ENCODE measurements at regions not wholly inside any gene's neighbourhood (a gene's known extent, or its start where the extent isn't known, plus 50 kb on each side); places are given as distances from the start of the nearest gene placed in this dataset.
"Not testable (repeated sequence)": the region's sequence is repeated elsewhere in the genome, so short reads cannot be mapped to it uniquely, and the experiment has no call there.

DNA sequence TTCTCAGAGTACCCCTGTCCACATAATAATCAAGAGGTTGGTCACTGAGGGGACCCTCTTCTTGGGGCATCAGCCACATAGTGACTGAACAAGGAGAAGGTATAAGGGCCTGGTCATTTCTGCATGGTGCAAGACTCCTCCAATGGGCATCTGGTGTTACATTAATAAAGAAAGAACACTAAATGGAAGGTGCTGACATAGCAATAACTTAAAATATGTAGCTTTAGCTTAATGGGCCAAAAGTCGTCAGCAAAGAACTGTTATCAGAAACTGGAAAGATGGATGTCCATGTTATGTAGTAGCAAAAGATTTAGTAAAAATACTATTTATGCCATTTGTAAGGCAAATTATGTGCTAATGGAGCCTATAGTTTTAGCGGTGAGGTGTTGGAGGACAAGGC, 916.5 kb upstream of the SOX11 start:
- Mint-ChIP-seq H3K36me3 (no peaks in the 10 kb centered on the region), H3K9me3 (peaks cover 4% of the 10 kb centered on the region), H3K27me3 (no peaks in the 10 kb centered on the region), H3K4me1 (no peaks in the 10 kb centered on the region), H3K4me3 (no peak overlapping the region), H3K27ac (no peak overlapping the region)
- ATAC-seq: no peak

DNA sequence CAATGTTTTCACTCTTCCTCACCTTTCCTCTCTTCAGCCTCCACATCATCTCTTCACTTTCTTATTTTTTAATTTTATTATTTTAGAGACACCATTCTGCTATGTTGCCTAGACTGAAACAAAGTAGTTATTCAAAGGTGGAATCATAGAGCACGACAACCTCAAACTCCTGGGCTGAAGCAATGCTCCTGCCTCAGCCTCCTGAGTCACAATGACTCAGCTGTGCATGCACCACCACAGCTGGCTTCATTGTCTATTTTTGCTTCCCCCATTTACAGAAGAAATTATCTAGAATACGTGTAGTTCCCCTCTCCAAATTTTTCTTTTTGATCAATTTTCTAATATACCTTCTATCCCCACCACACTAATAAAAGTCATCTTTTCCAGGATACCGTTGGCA, 911.5 kb upstream of the SOX11 start:
- Mint-ChIP-seq H3K4me3 (no peak overlapping the region), H3K36me3 (no peaks in the 10 kb centered on the region), H3K27ac (no peak overlapping the region), H3K4me1 (no peaks in the 10 kb centered on the region), H3K27me3 (no peaks in the 10 kb centered on the region), H3K9me3 (peaks cover 6% of the 10 kb centered on the region)
- ATAC-seq: no peak

DNA sequence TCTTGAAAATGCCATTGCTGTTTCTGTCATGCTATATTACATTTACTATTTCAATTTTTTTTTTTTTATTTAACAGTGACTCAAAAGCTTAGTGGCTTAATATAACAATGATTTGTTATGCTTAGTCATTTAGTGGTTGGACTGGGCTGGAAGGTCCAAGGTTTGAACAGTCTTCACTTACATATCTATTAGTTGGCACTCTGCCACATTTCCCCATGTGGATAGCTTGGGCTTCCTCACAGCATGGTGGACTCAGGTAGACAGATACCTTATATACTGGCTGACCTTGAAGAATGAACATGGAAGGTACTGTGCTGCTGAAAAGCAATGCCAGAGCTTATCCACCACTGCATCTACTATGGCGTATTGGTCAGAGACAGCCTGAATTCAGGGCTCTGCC, 909.5 kb upstream of the SOX11 start:
- no peak overlapping the region for H3K4me3 Mint-ChIP-seq

DNA sequence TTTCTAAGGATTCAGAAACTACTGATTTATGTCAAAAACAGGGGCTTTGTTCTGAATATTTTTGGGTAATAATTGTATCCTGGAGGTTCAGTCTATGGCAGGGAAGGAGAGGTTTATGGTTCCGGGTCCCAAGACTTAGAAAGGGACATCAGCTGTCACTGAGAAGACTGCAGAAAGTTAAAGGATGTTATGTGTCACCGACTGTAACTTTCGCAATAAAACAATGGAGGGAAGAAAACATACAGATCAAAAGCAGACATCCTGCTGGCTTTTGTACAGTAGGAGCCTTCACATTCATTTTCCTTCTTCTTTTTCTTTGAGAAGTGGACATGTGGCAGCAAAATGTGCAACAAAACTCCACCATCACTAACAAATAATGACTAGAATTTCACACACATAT, 900.7 kb upstream of the SOX11 start:
- Mint-ChIP-seq H3K27me3 (no peaks in the 10 kb centered on the region), H3K4me1 (no peaks in the 10 kb centered on the region)

More for the DNA sequence above, 909.5 kb upstream of the SOX11 start:
- ATAC-seq: no peak
- Mint-ChIP-seq H3K9me3 (peaks cover 10% of the 10 kb centered on the region), H3K27me3 (no peaks in the 10 kb centered on the region), H3K36me3 (no peaks in the 10 kb centered on the region), H3K4me1 (no peaks in the 10 kb centered on the region), H3K27ac (no peak overlapping the region)

DNA sequence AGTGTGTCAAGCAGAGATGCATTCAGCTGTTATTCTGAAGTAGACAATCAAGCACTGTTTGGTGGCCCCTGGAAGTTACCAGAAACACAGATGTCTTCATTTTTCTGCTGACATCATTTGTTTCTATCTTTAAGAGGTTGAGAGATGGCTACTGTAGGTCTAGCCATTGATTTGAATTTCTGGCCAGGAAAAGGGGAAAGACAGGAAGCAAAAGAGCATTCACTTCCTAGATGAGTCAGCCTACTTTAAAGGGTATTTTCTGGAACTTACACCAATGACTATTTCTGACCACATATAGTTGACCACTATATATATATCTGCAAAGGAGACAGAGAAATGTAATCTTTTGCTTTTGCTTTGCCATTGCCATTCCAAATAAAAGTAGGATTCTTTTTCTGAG, 900.1 kb upstream of the SOX11 start:
- Mint-ChIP-seq H3K36me3 (no peaks in the 10 kb centered on the region), H3K4me3 (no peak overlapping the region), H3K4me1 (no peaks in the 10 kb centered on the region), H3K9me3 (peaks cover 12% of the 10 kb centered on the region), H3K27ac (no peak overlapping the region), H3K27me3 (no peaks in the 10 kb centered on the region)
- ATAC-seq: no peak

More for the DNA sequence above, 900.7 kb upstream of the SOX11 start:
- no peaks in the 10 kb centered on the region for H3K36me3 Mint-ChIP-seq
- ATAC-seq: no peak
- H3K4me3 Mint-ChIP-seq: no peak overlapping the region
- peaks cover 11% of the 10 kb centered on the region for H3K9me3 Mint-ChIP-seq
- H3K27ac Mint-ChIP-seq: no peak overlapping the region

DNA sequence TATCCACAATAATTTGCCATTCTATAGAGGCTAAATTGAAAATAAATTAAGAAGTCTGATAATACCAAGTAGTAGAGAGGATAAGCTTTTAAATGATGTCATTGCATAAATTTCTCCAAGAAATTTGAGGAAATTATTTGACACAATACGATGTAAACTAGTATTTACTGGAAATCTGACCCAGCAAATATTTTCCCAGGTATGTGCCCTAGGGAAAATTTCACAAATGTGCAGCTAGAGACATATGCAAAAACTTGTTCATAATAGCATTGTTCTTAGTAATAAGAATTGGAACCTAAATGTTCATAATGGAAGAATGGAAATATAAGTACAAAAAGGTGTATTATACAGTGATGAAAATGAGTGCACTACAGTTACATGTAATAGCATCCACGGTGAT, 888.8 kb upstream of the SOX11 start:
- ATAC-seq: no peak
- no peaks in the 10 kb centered on the region for H3K4me1 Mint-ChIP-seq
- no peak overlapping the region for H3K27ac Mint-ChIP-seq
- H3K4me3 Mint-ChIP-seq: no peak overlapping the region
- no peaks in the 10 kb centered on the region for H3K36me3 Mint-ChIP-seq
- H3K27me3 Mint-ChIP-seq: no peaks in the 10 kb centered on the region
- no peaks in the 10 kb centered on the region for H3K9me3 Mint-ChIP-seq

DNA sequence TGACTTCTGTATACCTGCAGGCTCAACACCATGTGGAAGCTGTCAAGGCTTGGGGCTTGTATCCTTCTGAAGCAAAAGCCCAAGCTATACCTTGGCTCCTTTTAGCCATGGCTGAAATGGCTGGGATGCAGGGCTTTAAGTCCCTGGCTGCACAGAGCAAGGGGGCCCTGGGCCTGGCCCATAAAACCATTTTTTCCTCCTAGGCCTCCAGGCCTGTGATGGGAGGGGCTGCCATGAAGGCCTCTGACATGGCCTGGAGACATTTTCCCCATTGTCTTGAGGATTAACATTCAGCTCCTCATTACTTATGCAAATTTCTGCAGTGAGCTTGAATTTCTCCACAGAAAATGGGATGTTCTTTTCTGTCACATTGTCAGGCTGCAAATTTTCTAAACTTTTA, 878.0 kb upstream of the SOX11 start:
- not testable (repeated sequence) for ATAC-seq, H3K4me1 Mint-ChIP-seq, H3K27ac Mint-ChIP-seq, H3K27me3 Mint-ChIP-seq, H3K4me3 Mint-ChIP-seq, H3K36me3 Mint-ChIP-seq
- H3K9me3 Mint-ChIP-seq: peaks cover 14% of the 10 kb centered on the region

DNA sequence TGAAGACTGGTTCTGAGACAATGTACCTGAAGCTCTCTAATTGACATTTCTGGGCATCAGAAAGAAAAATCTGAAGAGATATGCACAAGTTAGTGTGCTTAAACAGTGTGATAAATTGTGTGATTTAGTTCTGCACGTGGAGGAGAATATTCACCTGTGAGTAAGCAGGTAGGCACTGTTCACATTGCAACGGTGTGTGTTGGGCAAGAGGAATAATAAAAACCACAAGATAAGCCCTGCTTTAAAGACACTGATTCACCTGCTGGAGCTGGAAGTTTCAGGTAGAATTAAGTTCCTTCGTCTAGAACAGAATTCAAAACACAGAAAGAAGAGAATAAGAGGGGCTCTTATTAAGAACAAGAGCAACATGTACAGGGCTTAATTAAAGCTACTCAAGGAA, 864.3 kb upstream of the SOX11 start:
- no peaks in the 10 kb centered on the region for H3K36me3 Mint-ChIP-seq
- H3K27ac Mint-ChIP-seq: no peak overlapping the region
- no peaks in the 10 kb centered on the region for H3K9me3 Mint-ChIP-seq
- no peaks in the 10 kb centered on the region for H3K27me3 Mint-ChIP-seq
- no peak overlapping the region for H3K4me3 Mint-ChIP-seq
- ATAC-seq: no peak
- H3K4me1 Mint-ChIP-seq: no peaks in the 10 kb centered on the region

DNA sequence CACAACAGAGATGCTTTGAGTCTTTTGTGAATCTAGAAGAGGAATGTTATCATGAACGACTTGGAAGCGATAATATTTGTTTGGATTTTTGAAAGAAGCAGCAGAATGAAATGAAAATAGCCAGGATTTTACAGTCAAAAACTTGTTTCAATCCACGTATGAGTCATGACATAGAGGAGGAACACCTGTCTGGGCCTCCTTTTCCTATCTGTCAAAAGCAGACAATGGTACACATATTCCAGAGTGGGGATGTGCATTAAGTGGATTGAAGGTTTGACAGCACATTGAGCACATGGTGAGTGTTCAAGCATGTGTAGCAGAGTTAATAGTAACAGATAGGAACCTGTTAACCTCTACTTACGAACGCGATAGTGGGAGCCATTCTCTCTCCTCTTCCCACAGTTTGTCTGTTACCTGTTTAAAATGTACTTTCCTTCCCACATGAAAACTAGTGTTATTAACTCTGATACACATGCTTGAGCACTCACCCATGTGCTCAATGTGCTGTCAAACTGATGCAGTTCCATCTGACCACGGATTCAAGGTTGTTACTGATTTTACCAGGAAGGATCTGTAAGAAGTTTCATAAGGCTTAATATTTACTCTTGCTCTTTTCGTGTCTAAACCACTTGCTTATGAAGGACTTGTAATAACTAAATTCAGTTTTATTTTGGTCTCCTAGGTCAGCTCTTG, 863.4 kb upstream of the SOX11 start:
- Mint-ChIP-seq H3K27ac (no peak overlapping the region), H3K4me3 (no peak overlapping the region), H3K9me3 (no peaks in the 10 kb centered on the region), H3K27me3 (no peaks in the 10 kb centered on the region), H3K4me1 (no peaks in the 10 kb centered on the region), H3K36me3 (no peaks in the 10 kb centered on the region)
- no peak for ATAC-seq

DNA sequence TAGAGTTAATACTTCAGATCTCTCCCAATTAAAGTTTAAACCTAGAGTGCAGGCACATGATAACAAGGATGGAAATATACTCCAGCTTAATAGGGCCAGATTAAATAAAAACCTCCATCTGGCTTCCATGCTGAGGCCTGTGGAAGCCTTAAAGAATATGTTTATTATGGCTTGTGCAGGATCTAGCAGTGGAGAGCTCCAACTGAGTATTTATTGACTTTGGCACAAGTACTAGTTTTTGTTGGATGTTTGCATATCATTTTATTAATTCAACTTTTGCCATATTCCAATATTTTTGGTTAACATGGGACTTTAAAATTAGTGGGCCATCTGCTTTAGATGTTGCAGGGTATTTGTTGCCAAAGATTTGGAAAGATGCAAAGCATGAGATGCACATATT, 860.4 kb upstream of the SOX11 start:
- H3K27me3 Mint-ChIP-seq: no peaks in the 10 kb centered on the region
- ATAC-seq: no peak
- H3K4me3 Mint-ChIP-seq: no peak overlapping the region
- no peaks in the 10 kb centered on the region for H3K9me3 Mint-ChIP-seq
- H3K36me3 Mint-ChIP-seq: no peaks in the 10 kb centered on the region
- H3K4me1 Mint-ChIP-seq: no peaks in the 10 kb centered on the region
- no peak overlapping the region for H3K27ac Mint-ChIP-seq

DNA sequence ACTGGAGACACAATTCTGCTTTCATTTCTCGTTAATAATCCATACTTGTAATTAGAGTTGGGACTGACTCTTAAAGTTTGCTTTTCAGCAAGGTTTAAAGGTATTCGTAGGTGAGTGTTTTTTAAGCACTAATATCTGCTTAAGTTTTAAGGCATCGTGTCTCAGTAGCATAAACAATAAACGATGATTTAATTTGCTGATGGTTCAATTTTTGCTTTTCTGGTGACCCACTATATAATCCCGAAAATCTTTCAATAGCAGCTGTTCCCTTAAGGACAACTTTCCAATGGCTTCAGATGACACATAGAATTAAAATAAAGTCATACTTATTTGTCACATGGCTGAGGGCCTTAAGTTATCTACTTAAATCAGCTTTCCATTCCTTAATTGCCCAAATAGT, 859.5 kb upstream of the SOX11 start:
- Mint-ChIP-seq H3K36me3 (no peaks in the 10 kb centered on the region), H3K27ac (no peak overlapping the region)
- ATAC-seq: no peak

DNA sequence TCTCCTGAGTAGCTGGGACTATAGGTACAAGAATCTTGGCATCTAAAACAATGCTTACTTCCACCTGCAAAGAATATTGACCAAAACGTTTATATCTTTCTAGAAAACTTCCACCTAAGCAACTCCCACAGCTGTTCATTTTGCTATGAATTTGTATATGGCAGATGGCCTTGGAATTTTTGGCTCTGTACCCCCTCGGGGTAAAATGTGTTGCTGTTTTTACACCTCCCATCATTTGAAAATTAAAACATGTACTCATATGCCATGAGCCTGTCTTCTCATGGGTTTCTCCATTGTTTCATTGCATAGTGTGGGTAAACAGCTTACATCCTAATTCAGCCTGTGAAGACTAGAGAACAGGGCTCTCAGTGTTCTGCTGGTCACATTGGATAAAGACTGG, 853.6 kb upstream of the SOX11 start:
- no peak for ATAC-seq
- Mint-ChIP-seq H3K36me3 (no peaks in the 10 kb centered on the region), H3K27ac (no peak overlapping the region), H3K4me3 (no peak overlapping the region), H3K9me3 (peaks cover 9% of the 10 kb centered on the region), H3K27me3 (no peaks in the 10 kb centered on the region), H3K4me1 (no peaks in the 10 kb centered on the region)

More for the DNA sequence above, 859.5 kb upstream of the SOX11 start:
- H3K27me3 Mint-ChIP-seq: no peaks in the 10 kb centered on the region
- H3K4me1 Mint-ChIP-seq: no peaks in the 10 kb centered on the region
- H3K9me3 Mint-ChIP-seq: peaks cover 2% of the 10 kb centered on the region
- no peak overlapping the region for H3K4me3 Mint-ChIP-seq

DNA sequence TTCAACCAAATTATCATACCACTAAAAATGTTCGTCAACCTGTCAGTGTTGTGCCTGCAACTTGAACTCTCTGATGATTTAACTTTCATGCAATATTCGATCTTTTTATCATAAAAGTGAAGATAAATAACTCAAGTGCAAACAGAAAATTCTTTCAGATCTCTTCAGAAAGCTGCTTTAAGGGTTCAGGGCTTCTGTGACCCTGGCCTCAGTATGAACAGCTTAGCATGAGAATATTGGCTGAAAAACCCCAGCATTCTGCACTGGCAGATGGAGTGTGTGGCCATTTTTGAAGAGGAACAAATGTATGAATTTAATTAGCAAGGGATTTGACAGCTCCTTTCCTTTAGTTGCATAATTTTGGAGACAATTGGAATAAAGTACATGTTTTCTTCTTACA, 851.4 kb upstream of the SOX11 start:
- Mint-ChIP-seq H3K27me3 (no peaks in the 10 kb centered on the region), H3K36me3 (no peaks in the 10 kb centered on the region), H3K4me1 (no peaks in the 10 kb centered on the region), H3K9me3 (peaks cover 12% of the 10 kb centered on the region), H3K27ac (no peak overlapping the region), H3K4me3 (no peak overlapping the region)
- no peak for ATAC-seq

DNA sequence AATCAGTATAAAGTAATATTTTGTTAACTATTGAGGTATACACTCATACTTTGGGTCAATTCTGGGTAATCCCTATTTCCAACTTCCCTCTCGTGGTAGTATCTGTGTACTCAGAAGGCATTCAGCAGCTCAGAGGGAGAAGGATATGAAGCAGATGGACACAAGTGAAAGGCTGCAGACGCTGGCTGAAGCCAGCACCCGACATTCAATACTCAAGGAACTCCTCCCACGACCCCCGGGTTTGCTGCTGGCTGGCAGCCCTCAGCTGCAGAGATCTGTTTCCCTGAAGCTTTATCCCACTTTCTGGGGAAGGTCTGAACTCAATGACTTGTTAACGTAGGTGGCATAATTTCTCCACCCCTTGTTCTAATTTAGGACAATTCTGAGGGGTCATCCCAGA, 847.3 kb upstream of the SOX11 start:
- no peak for ATAC-seq
- Mint-ChIP-seq H3K4me1 (no peaks in the 10 kb centered on the region), H3K36me3 (no peaks in the 10 kb centered on the region), H3K27ac (no peak overlapping the region), H3K9me3 (peaks cover 10% of the 10 kb centered on the region), H3K4me3 (no peak overlapping the region), H3K27me3 (no peaks in the 10 kb centered on the region)

DNA sequence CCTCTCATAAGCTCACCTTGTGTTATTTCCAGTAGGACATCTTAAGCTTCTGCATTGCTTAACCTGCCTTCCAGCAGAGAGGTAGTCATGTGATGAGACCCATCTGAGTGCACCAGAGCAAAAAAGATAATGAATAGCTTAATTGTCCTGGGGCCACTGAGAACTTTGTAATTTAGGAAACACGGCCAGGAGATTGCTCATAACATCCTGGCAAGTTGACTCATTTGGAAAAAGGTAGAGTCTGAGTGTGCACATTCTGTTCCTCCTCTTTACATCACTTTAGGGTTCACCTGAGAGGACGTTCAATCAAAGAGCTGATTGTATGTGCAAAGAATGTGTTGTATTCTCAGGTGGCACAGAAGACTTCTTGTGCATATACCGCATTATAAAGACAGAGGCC, 830.2 kb upstream of the SOX11 start:
- ATAC-seq: peak; percentile 24
- Mint-ChIP-seq H3K27ac (no peak overlapping the region), H3K4me1 (no peaks in the 10 kb centered on the region)

DNA sequence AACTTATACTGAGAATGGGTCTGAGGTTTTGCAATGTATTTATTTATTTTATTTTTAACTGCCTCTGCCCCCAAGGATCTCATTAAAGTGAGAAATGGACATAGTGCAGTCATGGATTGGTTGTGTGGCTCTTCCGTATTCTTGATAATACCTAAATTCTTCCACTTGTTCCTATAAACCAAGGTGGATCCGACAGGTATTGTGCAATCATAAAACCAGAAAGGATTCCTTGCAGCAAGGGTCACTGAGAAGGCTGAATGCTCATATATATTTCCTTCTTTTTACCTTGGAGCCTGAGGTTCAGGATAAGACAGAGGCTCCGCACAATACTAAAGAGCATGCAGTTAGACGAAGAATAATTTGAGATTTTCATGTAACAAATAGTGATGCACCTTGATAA, 826.0 kb upstream of the SOX11 start:
- no peak for ATAC-seq
- H3K27me3 Mint-ChIP-seq: no peaks in the 10 kb centered on the region
- no peaks in the 10 kb centered on the region for H3K9me3 Mint-ChIP-seq
- no peak overlapping the region for H3K27ac Mint-ChIP-seq
- no peaks in the 10 kb centered on the region for H3K36me3 Mint-ChIP-seq
- no peak overlapping the region for H3K4me3 Mint-ChIP-seq
- no peaks in the 10 kb centered on the region for H3K4me1 Mint-ChIP-seq

More for the DNA sequence above, 830.2 kb upstream of the SOX11 start:
- Mint-ChIP-seq H3K36me3 (no peaks in the 10 kb centered on the region), H3K9me3 (peaks cover 3% of the 10 kb centered on the region), H3K4me3 (no peak overlapping the region), H3K27me3 (no peaks in the 10 kb centered on the region)

DNA sequence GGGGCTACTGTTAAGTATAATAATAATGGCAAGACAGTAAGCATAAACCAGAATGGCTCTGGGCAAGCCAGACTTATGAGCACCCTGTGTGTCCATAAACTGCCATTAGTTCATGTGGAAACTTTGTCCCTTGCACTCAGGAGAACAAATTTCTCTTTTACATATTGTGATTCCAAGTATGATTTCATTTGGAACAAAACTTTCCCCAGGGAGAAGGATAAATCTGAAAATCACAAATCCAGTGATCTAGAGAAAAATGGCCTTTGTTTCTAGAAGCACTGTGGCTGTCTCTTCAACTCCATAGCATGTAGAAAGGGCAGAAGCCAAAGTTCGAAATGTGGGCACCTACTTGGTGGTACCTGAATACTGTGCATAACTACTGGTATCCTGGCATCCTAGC, 823.7 kb upstream of the SOX11 start:
- no peaks in the 10 kb centered on the region for H3K27me3 Mint-ChIP-seq
- no peaks in the 10 kb centered on the region for H3K36me3 Mint-ChIP-seq
- H3K4me1 Mint-ChIP-seq: no peaks in the 10 kb centered on the region
- ATAC-seq: no peak
- no peak overlapping the region for H3K4me3 Mint-ChIP-seq
- no peak overlapping the region for H3K27ac Mint-ChIP-seq
- H3K9me3 Mint-ChIP-seq: no peaks in the 10 kb centered on the region
